Cardiac muscle cell (in vitro differentiated cells and primary cell): ENCODE measurements at regions not wholly inside any gene's neighbourhood (a gene's known extent, or its start where the extent isn't known, plus 50 kb on each side); places are given as distances from the start of the nearest gene placed in this dataset.
"Not testable (repeated sequence)": the region's sequence is repeated elsewhere in the genome, so short reads cannot be mapped to it uniquely, and the experiment has no call there.

ENCODE experiments used
- DNase-seq, 2 donors: peaks; one replicate each; pipeline versions ENCODE4 v3.0.0 to v3.0.0-alpha.2; 2010 to 2017; ENCODE audit warnings: low read depth in 1 of 2, low spot score in 1 of 2
- H3K27ac ChIP-seq: fragments of 200-600 bp; sonication (generic); 2 replicates; pipeline ENCODE4 v1.5.1; 2016
- H3K27me3 ChIP-seq: fragments of 200-600 bp; sonication (generic); 2 replicates; pipeline ENCODE4 v1.6.0; 2016; ENCODE audit warnings: control low read depth
- H3K36me3 ChIP-seq: fragments of 200-600 bp; sonication (generic); 2 replicates; pipeline ENCODE4 v1.5.1; 2016; ENCODE audit warnings: control low read depth
- H3K4me1 ChIP-seq: fragments of 200-600 bp; sonication (generic); 2 replicates; pipeline ENCODE4 v1.8.1; 2017; ENCODE audit warnings: low read depth, mild to moderate bottlenecking, mixed run types
- H3K4me3 ChIP-seq: fragments of 200-600 bp; sonication (generic); 2 replicates; pipeline ENCODE4 v1.5.1; 2016; ENCODE audit warnings: mild to moderate bottlenecking
- H3K9me3 ChIP-seq: fragments of 200-600 bp; sonication (generic); 2 replicates; pipeline ENCODE4 v1.5.1; 2017; ENCODE audit warnings: low read depth, mild to moderate bottlenecking, control low read depth
- CTCF ChIP-seq: IDR thresholded peaks from 2 replicates; pipeline ENCODE4 v1.5.1; 2012; ENCODE audit warnings: low read depth, mild to moderate bottlenecking, low read length

GRCh38 chr2:19617257-19617848 lies 258.9 kb upstream of the OSR1 start:
- Histone ChIP-seq H3K4me1 (no peaks in the 10 kb centered on the region), H3K27ac (no peak overlapping the region), H3K4me3 (no peak overlapping the region), H3K27me3 (no peaks in the 10 kb centered on the region), H3K9me3 (no peaks in the 10 kb centered on the region), H3K36me3 (no peaks in the 10 kb centered on the region)
- DNase-seq = no peak
- no peak for TF ChIP-seq CTCF

GRCh38 chr2:19615402-19615801 lies 257.0 kb upstream of the OSR1 start:
- H3K4me3 ChIP-seq, H3K4me1 ChIP-seq, H3K27ac ChIP-seq, H3K9me3 ChIP-seq, H3K27me3 ChIP-seq, H3K36me3 ChIP-seq, DNase-seq: not testable (repeated sequence)

- H3K4me1 ChIP-seq = no peaks in the 10 kb centered on the region
- H3K27ac ChIP-seq = no peak overlapping the region
- no peaks in the 10 kb centered on the region for H3K36me3 ChIP-seq
- no peaks in the 10 kb centered on the region for H3K27me3 ChIP-seq
- H3K4me3 ChIP-seq = no peak overlapping the region
- no peak for DNase-seq
- no peaks in the 10 kb centered on the region for H3K9me3 ChIP-seq
- no peak for TF ChIP-seq CTCF
These were observed 255.6 kb upstream of the OSR1 start for GRCh38 chr2:19614066-19614465.

- no peak overlapping the region for H3K4me3 ChIP-seq
- H3K27ac ChIP-seq = no peak overlapping the region
- H3K27me3 ChIP-seq = no peaks in the 10 kb centered on the region
- H3K36me3 ChIP-seq = no peaks in the 10 kb centered on the region
- TF ChIP-seq CTCF = no peak
- H3K4me1 ChIP-seq = no peaks in the 10 kb centered on the region
- DNase-seq = peak in 1 of 2 donors; percentile 95
- H3K9me3 ChIP-seq = no peaks in the 10 kb centered on the region
These were observed 253.3 kb upstream of the OSR1 start for GRCh38 chr2:19611491-19612332.

GRCh38 chr2:19609266-19609665 lies 250.8 kb upstream of the OSR1 start:
- TF ChIP-seq CTCF = no peak
- H3K27ac ChIP-seq = no peak overlapping the region
- no peaks in the 10 kb centered on the region for H3K4me1 ChIP-seq
- no peak for DNase-seq
- no peaks in the 10 kb centered on the region for H3K9me3 ChIP-seq
- no peaks in the 10 kb centered on the region for H3K27me3 ChIP-seq
- no peaks in the 10 kb centered on the region for H3K36me3 ChIP-seq
- H3K4me3 ChIP-seq = no peak overlapping the region

GRCh38 chr2:19607931-19608771 lies 249.7 kb upstream of the OSR1 start:
- no peak for TF ChIP-seq CTCF
- Histone ChIP-seq H3K4me1 (no peaks in the 10 kb centered on the region), H3K9me3 (no peaks in the 10 kb centered on the region), H3K36me3 (no peaks in the 10 kb centered on the region), H3K27me3 (no peaks in the 10 kb centered on the region), H3K27ac (no peak overlapping the region), H3K4me3 (no peak overlapping the region)
- DNase-seq = peak in 1 of 2 donors; percentile 71
